ENCODE measurements at regions not wholly inside any gene's neighbourhood (a gene's known extent, or its start where the extent isn't known, plus 50 kb on each side); places are given as distances from the start of the nearest gene placed in this dataset.

DNA sequence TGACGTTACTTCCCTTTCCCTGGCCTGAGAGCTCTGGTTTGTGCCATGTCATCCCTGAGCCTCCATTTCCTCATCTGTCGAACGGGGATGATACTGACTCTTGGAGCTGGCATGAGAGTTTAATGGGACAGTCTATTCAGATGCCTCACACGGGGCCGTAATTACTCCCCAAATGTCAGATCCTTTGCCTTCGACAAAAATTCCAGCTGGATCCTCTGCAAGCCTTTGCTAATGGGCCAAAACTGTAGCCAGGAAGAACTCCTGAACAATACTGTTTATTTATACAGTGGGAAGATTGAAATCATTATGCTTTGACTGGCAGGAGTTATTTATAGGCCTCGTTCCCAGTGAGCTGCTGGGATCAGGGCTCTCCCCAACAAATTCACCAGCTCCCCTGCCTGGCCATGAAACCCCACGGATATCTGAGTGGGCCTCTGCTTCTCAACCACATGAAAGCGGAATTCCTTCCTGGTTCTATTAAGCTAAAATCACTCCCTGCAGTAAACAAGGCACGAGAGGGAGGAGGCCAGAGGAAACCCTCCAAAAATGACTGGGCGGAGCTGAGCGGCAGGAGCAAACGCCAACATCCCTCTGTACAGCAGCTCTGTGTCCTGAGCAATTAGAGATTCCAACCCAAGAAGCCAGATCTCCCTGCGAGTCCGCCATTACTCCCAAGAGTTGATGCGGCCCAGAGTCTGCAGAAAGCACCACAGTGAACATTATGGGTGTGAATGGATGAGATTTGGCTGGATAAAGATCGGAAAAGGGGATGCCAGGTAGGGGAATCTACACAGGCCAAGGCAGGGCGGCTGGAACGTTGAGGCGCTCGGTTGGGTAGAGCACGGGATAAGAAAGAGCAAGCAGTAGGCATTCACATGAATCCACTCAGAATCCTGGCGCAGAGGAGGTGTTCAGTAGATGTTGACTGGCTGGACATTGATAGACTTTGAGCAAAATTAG lies 326.1 kb downstream of the BCL11B start:
- DNase-seq: no peak

DNA sequence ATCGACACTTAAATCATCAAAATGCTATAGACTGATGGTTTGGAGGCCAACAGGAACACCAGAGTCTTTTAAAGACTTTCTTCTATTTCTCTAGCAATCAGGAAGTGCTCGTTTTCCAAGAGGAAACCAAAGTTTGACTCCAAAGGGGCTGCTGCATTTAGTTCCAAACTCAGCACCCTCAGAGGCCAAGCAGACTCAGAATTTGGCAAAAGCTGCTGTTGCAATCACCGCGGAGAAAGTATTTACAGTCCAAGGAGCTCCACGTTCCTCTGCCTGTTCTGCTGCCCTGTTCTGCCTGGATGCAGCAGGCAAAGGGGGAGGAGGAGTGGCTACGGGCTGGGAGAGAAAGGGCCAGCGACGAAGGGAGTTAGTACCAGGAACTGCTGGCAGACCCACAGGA lies 325.1 kb downstream of the BCL11B start:
- DNase-seq: no peak

GRCh38 chr14:98947911-98948595 lies 323.9 kb downstream of the BCL11B start:
- DNase-seq: no peak

DNA sequence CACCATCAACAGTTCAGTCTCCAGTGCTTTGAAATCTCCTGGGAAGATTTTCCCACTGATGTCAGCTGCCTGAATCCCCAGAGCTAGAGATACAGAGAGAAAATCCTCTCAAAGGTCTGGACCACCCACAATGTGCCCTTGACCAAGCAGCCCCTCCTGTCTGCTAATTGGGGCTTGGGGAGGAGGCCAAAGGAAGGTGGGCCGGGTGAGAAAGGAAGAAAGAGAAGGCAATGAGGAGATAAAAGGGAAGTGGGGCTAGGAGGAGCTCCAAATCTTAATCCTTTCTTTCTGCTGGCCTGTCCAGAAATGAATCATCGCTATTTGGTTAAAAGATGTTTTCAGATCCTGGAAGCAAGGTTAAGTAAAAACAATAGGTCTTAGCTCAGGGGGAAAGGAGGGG lies 322.9 kb downstream of the BCL11B start:
- no peak for DNase-seq

GRCh38 chr14:98949481-98950135 lies 322.4 kb downstream of the BCL11B start:
- DNase-seq: no peak

- DNase-seq: no peak
Observed at GRCh38 chr14:98950353-98950895, 321.6 kb downstream of the BCL11B start.

- no peak for DNase-seq
Observed at GRCh38 chr14:98951031-98951430, 321.0 kb downstream of the BCL11B start.

DNA sequence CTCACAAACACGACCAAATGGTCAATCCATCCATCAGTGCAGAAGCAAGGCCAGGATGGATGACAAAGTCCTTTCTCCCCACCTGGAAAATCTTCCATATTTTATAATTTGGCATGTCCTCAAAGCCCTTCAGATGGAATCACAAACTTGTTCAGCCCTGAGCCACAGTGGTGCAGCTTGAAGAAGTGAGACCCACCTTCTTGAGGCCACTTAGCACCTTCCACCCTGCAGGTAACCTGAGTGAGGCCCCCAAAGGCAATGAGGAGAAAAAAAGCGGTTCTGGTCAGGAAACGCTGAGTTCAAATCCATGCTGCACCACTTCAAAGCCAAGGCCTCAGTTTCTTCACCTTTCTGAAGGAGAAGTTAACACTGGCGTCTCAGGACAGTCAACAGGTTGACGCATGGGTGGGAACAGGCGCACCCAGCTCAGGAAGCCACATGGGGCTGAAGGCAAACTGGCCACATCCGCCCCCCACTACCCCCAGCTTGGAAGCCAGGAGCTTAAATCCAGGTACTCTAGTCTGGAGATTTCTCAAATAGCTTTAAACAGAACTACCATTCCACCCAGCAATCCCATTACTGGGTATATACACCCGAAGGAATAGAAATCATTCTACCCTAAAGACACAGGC lies 320.4 kb downstream of the BCL11B start:
- no peak for DNase-seq

DNA sequence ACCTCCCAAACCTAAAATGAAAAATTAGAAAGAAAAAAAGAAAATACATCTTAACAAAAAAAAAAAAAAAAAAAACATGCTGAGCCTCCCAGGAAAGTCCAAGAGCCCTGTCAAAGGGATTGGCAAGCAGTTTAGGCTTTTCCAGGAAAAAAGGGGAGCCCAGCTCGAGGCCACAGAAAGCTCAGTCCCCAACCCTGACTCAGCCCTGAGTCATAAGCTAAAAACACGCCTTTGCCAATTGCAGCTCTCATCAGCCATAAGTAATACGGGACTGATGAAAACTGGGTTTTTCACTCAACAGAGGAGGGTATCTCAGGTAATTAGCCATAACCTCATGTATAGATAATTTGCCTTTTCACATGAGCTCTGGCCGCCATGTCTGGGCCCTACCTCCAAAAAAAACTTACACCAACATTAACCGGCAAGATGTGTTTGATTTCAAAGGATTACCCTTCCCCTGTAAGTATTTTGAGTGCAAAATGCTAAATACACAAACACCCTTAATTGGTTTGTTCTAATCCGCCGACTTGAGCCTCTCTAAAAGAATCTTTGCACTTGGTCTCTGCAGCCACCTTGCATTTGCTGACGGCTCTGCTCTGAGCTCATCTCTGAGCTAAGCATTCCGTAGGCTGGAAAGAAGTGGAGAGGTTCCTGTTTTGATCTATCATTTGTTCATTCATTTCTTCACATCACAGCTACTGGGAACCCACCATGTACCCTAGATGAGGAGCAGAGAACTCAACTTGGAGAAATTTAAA lies 319.2 kb downstream of the BCL11B start:
- no peak for DNase-seq

DNA sequence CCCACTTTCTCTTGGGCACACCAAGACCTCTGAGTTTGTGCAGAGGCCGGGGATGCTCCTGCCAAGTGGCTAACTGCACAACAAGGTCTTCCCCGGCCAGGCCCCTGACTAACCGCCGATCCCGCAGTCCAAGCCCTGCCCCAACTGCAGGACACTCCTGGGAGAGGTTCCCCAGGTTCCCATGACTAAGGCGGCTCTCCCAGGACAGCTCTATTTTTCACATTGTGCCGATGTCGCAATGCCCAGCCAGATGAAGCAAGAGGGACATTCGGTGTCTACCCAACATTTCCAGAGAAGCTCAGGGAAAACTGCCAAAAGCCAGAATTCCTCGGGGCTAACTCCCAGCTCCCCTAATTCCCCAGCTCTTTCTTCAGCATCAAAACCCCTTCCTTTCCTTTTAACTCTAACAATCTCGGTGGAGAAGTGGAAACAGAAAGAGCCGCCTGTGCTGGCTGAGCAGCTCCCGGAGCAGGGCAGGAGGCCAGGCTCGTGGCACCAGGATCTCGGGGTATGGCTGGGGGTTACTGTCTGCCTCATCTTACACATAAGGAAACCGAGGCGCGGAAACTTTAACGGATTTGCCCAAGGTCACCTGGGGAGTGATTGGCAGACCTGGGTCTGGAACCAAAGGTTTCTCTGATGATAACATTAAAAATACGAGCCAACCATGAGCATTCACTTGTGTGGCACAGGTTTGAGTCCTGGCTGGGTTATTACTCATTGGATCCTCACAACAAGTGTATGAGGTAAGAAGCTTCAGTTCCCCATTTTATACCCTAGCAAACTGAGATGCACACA lies 318.2 kb downstream of the BCL11B start:
- no peak for DNase-seq

- no peak for DNase-seq
Observed at GRCh38 chr14:98954349-98955000, 317.5 kb downstream of the BCL11B start.

- DNase-seq: no peak
Observed at GRCh38 chr14:98955036-98955740, 316.8 kb downstream of the BCL11B start.

DNA sequence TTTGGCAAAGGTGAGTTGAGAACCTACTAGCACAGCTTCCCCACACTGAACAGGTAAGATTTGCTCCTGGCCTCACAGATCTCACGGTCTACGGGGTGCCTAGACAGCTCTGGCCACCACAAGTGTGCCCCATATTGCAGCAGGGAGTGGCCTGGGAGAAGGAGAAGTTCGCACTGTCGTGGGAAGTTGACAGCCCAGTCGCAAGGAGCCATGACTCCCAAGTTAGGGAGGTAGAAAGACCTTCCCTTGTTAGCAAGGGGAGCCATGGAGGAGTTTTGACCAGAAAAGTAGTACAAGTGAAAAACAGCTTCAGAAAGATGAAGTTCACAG lies 316.3 kb downstream of the BCL11B start:
- DNase-seq: no peak

- no peak for DNase-seq
Observed at GRCh38 chr14:98956181-98956580, 315.8 kb downstream of the BCL11B start.

GRCh38 chr14:98956661-98957060 lies 315.3 kb downstream of the BCL11B start:
- DNase-seq: no peak

DNA sequence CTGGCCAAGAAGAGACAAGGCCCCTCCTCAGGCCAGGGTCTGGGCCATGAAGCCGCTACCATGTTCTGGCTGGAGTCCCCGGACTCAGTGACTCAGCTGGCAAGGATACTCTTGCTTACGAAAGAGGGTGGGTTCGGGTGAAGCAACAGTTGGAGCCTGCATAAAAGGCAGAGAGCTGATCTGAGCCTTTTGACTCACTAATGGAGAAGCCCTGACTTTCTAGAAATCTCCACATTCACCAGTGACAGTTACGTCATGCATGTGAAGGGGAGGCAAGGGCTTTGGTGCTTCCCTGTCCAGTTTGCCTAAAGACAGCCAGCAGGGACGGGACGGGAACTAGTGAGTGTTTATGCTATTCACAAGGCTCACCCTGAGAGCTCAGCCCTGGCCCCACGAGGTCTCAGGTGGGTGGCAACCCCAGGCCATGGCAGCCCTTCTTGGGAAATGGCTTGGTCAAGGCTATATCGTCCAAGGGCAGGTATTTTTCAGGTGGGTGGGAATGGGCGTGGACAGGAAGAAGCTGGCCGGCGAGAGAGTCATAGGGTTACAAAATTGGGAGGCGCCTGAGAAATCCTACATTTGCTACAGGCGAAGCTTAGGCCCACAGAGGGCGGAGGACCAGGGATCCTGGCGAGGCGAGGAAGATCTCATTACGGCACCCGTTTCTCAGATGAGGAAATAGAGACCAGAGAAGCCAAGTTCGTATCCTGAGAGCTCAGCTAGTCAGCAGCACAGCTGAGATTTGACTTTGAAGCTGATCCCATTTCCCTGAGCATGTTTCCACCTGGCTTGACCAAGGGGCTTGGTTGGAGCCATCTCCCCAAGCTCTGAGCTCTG lies 314.6 kb downstream of the BCL11B start:
- DNase-seq: no peak

- no peak for DNase-seq
Observed at GRCh38 chr14:98958048-98958631, 313.9 kb downstream of the BCL11B start.

- DNase-seq: no peak
Observed at GRCh38 chr14:98958632-98959031, 313.4 kb downstream of the BCL11B start.

DNA sequence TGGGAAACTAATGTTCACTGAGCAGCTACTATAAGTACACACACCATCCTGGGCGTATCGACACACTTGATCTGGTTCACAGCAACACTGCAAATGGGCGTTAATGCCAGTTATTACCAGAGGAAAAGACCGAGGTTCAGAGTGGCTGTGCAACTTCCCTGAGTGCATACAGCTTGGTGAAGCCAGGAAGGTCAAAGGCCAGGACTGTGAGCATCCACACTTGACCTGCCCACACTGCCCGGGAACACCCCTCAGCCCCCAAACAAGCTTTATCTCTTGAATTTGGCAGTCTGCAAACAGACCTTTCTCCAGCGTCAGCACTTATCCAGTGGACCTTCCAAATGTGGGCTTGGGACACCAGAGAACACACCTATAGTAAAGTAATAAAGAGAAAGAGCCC lies 312.6 kb downstream of the BCL11B start:
- no peak for DNase-seq
